GM18511 (cell line): ENCODE measurements at regions not wholly inside any gene's neighbourhood (a gene's known extent, or its start where the extent isn't known, plus 50 kb on each side); places are given as distances from the start of the nearest gene placed in this dataset.
A peak's percentile ranks its signal among the peaks of the same experiment; 100 is the strongest.

Experiments
- ATAC-seq: cut with Tn5 transposase; IDR thresholded peaks from one replicate; pipeline ENCODE4 v1.9.1; 2021; ENCODE audit warnings: mild to moderate bottlenecking, moderate library complexity; ENCODE audit not compliant: unreplicated experiment

- no peak for ATAC-seq
These were observed 273.1 kb upstream of the TBL1XR1 start for GRCh38 chr3:177470197-177470941.

- no peak for ATAC-seq
These were observed 274.6 kb upstream of the TBL1XR1 start for GRCh38 chr3:177471733-177472480.

GRCh38 chr3:177473184-177473583 lies 275.9 kb upstream of the TBL1XR1 start:
- ATAC-seq = no peak

GRCh38 chr3:177473903-177474302 lies 276.6 kb upstream of the TBL1XR1 start:
- ATAC-seq = no peak

GRCh38 chr3:177474652-177475355 lies 277.5 kb upstream of the TBL1XR1 start:
- no peak for ATAC-seq

GRCh38 chr3:177475356-177475665 lies 278.0 kb upstream of the TBL1XR1 start:
- no peak for ATAC-seq

GRCh38 chr3:177476495-177476894 lies 279.2 kb upstream of the TBL1XR1 start:
- ATAC-seq = no peak

- no peak for ATAC-seq
These were observed 279.7 kb upstream of the TBL1XR1 start for GRCh38 chr3:177476921-177477435.

- no peak for ATAC-seq
These were observed 281.0 kb upstream of the TBL1XR1 start for GRCh38 chr3:177478170-177478867.

GRCh38 chr3:177479630-177480029 lies 282.3 kb upstream of the TBL1XR1 start:
- no peak for ATAC-seq

- ATAC-seq = peak; percentile 71
These were observed 284.0 kb upstream of the TBL1XR1 start for GRCh38 chr3:177481329-177481728.

GRCh38 chr3:177482048-177482691 lies 284.9 kb upstream of the TBL1XR1 start:
- no peak for ATAC-seq

GRCh38 chr3:177483182-177483967 lies 286.1 kb upstream of the TBL1XR1 start:
- no peak for ATAC-seq

- no peak for ATAC-seq
These were observed 286.9 kb upstream of the TBL1XR1 start for GRCh38 chr3:177484206-177484605.

- ATAC-seq = no peak
These were observed 287.6 kb upstream of the TBL1XR1 start for GRCh38 chr3:177484926-177485325.

- ATAC-seq = no peak
These were observed 290.4 kb upstream of the TBL1XR1 start for GRCh38 chr3:177487635-177488186.

- ATAC-seq = no peak
These were observed 291.5 kb upstream of the TBL1XR1 start for GRCh38 chr3:177488740-177489139.

GRCh38 chr3:177490626-177491025 lies 293.3 kb upstream of the TBL1XR1 start:
- ATAC-seq = no peak

GRCh38 chr3:177491296-177492032 lies 294.2 kb upstream of the TBL1XR1 start:
- ATAC-seq = no peak
